Left renal pelvis (tissue), 4 donors: ENCODE measurements at regions not wholly inside any gene's neighbourhood (a gene's known extent, or its start where the extent isn't known, plus 50 kb on each side); places are given as distances from the start of the nearest gene placed in this dataset.
"Not testable (repeated sequence)": the region's sequence is repeated elsewhere in the genome, so short reads cannot be mapped to it uniquely, and the experiment has no call there.

Source experiments
- DNase-seq, 4 donors: peaks; one replicate each; pipeline ENCODE4 v3.0.0-alpha.2; 2013; ENCODE audit warnings: low read depth in 4 of 4, low spot score in 3 of 4

DNA sequence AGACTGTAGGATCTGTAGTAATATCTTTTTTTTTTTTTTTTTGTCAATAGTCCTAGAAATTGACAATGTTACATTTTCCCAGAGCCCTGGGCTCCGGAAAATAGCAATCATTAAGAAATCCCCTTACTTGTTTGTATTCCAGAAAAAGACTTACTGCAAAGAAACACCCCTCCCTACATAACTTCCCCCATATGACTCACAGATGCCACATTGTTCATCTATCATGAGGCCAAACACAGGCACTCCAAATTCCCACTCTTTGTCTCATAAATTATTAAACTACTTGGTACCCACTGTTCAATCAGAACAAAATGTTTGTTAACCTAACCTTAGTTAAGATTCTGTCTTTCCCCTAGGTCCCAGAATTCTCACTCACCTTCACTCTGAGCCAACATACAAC lies 53.5 kb downstream of the TEX51 start:
- no peak for DNase-seq

DNA sequence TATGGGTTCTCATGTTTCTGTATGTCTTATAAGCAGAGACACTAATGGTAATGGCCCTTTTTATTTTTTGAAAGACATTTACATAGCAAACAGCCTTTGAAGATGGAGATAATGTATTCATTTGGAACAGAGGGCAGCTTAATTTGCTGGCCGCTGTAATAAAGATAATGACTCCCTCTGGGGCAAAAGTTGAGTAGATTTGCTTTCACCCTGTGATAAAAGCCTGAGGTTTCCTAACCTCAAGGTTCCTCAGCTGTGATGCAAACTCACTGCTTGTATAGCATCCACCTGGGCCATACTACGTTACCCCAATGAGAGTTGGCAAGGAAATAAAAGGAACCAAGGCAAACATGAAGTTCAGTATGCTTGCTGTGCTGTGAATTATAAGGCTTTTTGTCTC lies 54.8 kb downstream of the TEX51 start:
- no peak for DNase-seq

DNA sequence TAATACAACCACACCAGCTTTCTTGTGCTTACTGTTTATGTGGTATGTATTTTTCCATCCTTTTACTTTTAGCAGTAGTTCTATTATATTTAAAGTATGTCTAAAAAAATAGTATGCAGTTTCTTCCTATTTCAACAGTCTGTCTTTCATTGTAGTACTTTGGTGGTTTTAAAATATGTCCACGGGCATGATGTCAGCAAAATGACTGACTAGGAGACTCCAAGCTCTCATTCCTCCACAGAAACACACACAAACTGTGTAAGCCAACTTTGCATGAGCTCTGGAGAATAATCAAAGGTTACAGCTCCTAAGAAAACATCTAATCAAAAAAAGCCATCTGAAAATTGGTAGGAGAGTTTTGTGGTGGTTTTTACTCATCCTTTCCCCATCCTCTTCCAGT lies 56.1 kb downstream of the TEX51 start:
- DNase-seq, result no peak

DNA sequence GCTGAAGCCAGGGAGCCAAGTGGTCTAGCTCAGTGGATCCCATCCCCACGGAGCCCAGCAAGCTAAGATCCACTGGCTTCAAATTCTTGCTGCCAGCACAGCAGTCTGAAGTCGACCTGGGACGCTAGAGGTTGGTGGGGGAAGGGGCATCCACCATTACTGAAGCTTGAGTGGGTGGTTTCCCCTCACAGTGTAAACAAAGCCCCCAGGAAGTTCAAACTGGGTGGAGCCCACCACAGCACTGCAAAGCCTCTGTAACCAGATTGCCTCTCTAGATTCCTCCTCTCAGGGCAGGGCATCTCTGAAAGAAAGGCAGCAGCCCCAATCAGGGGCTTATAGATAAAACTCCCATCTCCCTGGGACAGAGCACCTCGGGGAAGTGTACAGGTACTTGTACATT lies 58.1 kb downstream of the TEX51 start:
- DNase-seq, result not testable (repeated sequence)

DNA sequence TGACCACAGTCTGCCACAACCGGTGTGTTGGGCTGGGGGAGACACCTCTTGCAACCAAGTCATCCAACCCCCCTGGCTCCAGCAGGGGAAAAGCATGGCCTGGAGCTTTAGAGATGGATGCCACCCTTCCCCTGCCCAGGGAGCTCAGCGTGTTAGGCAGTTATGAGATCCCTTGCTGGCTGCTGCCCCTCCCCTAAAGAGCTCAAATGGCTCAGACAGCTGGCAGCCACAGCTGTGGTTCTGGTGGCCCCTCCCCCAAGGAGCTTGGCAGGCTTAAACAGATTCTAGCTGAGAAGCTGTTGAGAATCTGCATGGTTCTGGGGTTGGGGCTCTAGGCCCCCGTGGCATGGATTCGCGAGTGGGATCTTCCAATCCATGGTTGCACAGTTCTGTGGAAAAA lies 64.7 kb downstream of the TEX51 start:
- DNase-seq, result no peak

DNA sequence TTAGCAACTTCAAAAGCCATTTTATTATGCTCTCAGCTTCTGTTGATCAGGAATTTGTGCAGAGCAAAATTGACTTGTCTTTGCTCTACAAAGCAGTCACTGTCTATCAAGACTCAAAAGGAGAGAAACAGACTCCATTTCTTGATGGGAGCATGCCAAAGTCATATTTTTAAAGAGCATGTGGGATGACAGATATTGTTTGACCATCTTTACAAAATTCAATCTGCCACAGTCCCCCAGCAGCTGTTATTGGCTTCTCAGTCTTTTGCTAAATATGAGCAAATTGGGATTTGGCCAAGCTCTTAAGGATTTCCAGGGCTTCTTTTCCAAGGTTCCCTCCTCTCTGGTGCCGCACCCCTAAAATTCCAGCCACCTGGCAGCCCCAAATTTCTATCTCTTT lies 67.9 kb downstream of the TEX51 start:
- no peak for DNase-seq

DNA sequence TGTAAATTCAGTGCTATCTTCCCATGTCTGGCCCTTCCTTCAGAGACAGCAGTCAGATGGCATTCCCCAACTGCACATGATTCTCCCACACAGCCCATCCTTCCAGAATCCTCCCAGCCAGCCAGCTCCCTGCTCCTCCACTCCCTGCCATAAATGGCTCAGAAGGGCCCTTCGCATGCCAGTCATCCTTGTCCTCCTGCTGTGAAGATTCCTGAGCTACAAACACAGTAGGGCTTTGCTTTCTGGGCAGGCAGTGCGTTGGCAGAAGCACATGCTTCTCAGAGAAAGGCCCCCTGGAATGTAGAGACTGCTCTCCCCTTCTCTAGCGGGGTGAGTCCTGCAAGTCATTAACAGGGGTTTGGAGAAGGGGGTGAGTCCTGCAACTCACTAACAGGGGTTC lies 71.9 kb downstream of the TEX51 start:
- DNase-seq, result no peak

DNA sequence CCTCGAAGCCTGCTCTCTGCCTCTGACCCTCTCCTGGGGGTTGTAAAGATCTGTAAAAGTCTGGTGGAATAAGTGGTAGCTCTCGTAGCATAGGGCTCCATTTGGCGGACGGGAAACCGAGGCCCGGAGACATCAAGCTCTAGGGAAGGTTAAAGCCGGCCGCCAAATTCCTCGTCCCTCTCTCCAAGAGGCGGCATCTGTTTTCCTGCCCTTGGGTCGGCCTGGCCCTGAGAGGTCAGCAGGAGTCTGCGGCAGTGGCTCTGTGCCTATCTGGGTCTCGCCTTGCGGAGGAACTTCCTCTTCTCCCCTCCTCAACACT lies 72.4 kb downstream of the TEX51 start:
- DNase-seq, result no peak

DNA sequence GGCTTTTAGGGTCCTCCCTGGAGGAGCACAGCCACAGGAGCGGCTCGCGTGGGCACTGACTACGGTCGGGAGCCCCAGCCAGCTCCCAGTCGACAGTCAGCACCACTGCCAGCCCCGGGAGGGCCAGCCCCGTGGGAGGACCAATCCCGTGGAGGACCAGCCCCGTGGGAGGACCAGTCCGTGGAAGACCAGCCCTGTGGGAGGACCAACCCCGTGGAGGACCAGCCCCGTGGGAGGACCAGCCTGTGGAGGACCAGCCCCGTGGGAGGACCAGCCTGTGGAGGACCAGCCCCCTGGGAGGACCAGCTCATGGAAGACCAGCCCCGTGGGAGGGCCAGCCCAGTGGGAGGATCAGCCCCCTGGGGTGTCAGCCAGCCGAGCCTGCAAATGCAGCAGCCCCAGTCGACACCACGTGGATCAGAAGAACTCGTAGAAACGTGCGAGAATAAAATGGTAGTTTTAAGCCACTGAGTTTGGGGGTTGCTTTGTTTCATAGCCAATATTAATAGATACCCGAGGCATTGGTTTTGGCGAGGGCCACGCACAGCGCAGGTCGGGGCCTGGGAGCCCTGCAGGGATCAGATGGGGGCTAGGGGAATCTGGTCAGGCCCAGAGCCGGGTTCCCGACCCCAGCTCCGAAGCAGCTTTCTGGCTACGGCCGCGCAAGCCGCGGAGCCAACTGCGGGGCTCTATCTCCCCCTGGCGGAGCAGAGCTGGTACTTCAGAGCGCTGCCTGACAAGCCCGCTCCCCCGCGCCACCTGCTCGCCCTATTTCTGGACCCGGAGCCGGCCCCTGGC lies 73.0 kb downstream of the TEX51 start:
- peak in 3 of 4 donors; percentile 48 to 59 (median 53) for DNase-seq

DNA sequence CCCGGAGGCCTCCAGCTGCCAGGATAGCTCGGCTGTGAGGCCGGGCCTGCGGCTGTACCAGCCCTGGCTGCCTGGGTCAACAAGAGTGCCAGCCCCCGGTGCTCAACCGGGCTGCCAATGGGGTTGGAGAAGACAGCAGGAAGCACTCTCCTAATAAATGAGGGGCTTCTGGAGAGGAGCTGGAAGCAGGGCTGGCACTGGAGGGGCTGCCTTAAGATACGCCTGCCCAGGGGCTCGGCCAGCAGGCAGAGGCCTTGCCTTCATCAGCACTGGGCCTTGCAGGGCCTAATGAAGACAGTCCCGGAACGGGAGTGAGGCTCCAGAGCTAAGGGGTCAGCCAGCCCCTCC lies 73.6 kb downstream of the TEX51 start:
- no peak for DNase-seq

DNA sequence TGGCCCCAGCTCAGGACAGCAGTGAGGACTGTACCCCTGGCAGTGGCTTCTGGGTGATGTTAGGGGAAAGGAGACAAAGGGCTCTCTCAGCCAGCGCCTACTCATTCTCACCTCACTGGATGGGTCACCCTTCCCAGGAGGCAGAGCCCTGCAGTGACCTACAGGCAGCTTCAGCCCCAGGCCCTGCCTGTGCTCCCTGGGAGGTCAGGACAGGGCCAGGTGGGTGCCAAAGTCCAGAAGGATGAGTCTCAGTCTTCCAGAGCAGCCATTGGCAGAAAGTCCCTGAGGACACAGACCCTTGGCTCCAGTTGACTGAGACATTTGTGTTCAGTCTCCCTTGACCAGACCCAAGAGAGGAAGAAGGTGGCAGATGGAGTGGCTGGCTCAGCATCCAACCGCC lies 75.1 kb downstream of the TEX51 start:
- no peak for DNase-seq

DNA sequence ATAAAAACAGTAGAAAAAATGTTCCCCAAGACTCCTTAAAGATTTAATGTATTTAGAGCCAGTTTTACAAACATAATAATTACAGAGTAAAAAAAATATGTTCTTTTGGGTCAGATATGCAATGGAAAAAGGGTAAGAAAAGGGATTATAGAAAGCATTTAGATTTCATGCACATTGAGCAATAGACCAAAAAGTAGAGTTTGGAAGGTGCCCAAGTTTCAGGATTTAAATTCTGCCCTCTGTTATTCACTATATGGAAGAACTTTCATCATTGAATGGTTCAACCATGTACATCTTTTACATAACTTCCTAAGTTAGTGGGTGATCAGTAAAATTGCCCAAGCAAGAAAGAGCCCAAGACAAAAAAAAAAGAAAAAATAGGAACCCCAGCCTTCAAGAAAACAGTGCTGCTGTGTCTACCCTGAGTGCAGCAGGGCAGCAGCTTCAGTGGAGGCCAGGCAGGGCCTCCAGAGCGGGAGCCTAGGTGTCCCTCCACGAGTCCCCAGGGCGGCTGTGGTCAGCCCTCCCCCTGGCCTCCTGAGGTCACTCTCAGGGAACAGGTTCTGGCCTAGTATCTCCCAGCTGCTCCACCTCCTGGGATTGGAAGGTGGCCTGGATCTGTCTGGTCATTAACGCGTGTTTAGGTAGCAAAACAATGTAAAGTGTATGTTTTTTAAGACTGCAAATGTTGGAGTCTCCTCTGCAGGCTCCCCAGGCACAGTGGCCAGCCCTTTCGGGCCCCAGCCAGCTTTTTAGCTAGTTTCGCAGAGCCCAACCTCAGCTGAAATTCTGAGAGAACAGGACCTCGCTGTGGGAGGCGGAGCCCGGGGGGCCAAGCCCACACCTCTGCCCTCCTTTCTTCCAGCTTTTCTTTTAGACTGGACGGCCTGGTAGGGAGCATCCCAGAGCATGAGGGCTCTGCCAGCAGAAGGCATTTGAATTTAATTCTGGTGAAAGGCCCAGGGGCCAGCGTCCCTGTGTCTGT lies 77.3 kb downstream of the TEX51 start:
- no peak for DNase-seq

DNA sequence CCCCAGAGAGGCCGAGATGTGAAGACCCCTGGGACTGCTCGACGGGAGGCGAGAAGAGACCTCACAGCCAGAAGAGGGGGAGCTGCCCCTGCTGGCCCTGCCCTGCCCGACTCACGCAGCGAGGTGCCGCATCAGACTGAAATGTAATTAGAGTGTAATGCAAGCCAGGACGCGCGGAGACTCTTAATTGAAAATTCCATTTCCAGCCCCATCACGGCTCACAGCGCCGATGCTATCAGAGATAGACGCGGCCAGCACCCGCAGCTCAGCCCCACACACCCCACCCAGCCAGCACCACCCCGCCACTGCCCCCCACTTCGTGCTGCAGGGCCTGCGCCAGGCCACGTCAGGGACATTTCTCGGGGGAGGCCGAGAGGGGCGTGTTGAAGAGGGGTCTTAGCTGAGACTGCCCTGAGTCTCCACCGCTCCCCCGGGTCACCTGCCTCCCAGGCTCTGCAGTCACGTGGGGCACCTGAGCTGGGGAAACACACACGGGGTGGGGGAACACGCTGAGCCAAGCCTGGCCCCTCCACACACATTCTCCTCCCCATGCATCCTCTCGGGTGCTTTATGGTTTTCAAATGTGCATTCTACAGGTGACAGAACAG lies 78.1 kb downstream of the TEX51 start:
- DNase-seq, result no peak

DNA sequence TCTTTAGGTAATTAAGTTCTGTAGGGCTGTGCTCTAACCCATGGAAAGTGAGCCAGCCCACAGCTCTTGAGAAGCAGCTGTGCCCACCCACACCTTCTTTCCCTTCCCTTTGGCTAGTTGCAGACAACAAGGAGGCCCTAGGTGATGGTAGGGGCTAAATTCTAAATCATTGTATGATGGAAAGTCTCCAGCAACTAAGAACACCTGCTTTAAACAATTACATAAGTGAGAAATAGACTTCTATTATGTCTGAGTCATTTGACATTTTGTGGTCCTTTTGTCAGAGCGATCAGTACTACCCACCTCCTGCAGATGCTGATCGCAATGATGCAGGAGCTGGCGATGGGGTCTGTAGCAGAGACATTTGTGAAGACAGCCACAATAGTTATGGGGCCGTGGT lies 79.6 kb downstream of the TEX51 start:
- no peak for DNase-seq

DNA sequence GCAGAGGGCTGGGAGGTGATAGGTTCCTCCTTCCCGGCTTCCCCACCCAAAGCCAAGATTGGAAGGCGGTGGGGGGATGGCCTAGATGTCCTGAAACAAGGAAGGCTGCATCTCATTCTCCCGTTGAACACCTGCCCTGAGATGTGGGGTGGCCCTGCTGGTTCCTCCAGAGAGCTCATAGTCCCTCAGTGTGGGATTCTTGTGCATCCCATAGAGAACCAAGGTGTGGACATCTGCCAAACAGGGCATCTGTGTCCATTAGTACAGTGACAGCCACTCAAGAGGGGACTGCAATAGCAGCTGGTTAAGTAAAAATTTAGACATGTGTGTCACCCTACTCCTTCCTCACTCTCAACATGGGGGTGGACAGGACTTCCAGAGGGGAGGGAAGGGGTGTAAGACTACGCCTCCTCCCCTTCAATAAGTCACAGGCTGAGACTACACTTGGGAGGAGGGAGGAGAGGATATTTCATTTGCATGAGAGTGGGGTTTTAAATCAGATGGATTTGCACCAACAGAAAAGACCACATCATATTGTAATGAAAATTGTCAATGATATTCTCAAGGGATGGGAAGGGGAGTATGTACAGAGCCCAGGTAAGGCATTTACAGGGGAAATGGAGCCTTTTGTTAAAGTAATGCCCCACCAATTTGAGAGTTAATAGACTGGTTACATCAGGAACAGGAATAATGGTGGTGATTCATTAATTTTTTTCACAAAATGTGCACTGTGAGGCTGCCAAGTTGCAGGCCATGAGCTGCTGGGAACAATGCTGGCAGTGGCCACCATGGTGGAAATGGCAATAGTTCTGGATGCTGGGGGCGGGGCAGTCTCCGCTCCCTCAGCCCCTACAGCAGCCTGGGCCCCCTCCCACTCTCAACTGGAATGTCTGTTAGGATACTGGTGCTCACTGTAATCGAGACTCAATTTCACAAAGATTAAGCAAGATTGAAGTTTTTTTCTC lies 80.6 kb downstream of the TEX51 start:
- no peak for DNase-seq

DNA sequence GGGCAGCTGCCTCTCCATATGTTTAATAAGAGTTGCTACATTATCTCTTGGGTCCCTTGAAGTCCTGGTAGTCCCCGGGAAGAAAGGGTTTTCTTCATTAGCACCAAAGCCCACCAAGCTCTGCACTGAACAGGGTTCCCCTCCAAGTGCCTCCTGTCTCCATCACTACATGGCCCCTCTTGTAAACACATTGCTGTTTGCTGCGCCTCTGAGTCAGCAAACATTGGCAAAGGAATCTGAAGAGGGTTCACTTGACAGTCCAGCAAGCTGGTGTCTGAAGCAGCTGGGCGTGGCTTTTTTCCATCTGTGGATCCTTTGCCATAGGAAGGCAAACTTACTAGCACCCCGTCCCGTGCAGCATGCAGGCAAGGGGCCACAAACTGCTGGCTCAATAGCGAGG lies 82.8 kb downstream of the TEX51 start:
- no peak for DNase-seq

DNA sequence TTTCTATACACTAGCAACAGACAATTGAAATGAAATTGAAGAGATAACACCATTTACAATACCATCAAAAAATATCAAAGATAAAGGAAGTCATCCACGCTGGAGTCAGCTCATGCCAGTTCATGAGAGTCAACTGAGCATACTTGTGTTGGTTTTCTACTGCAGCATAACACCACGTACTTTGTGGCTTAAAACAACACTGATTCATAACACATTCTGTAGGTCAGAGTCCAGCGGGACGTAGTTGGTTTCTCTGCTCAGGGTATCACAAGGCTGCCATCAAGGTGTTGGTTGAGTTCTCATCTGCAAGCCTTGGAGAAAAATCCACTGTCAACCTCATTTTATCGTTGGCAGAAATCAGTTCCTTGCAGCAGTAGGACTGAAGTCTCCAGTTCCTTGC lies 84.2 kb downstream of the TEX51 start:
- no peak for DNase-seq

DNA sequence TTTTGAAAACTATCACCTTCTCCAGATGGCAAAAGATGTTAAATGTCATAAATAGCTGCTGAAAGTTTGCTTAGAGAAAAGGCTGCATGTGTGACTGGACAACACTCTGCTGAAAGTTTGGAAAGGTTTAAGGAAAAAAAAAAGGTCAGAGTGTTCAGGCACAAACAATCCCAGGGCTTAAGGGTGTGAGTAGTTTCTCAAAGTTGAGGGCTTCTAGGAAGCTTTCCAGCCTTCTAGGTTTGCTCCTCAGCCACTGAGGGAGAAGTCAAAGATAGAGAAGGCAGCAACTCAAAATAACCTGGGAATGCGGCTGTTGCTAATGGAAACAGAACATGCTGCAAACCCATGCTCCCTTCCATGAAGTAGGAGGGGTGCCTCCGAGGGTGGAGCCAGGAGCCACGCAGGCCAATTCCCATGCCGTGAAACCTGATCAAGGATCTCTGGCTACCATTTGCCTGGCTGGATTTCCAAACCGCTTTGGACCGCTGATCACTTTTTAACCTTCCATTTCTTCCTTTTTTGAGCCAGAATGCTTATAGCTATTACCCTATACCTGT lies 88.0 kb downstream of the TEX51 start:
- no peak for DNase-seq

DNA sequence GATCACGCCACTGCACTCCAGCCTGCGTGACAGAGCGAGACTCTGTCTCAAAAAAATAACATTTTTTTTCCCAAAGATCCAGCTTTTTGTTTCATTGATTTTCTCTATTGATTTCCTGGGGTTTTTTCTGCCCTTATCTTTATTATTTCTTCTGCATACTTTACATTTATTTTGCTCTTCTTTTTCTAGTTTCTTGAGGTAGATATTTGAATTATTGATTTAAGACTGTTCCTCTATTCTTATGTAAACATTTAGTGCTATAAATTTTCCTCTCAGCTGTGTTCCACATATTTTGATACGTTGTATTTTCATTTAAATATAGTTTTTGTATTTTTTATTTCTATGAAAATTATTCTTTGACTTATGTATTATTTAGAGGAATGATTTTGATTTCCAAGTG lies 89.8 kb downstream of the TEX51 start:
- no peak for DNase-seq

DNA sequence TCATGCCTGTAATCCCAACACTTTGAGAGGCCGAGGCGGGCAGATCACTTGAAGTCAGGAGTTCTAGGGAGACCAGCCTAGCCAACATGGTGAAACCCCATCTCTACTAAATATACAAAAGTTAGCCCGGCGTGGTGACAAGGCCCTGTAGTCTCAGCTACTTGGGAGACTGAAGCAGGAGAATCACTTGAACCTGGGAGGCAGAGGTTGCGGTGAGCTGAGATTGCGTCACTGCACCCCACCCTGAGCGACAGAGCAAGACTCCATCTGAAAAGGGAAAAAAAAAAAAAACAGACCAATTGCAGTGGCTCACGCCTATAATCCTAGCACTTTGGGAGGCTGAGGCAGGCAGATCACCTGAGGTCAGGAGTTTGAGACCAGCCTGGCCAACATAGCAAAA lies 90.4 kb downstream of the TEX51 start:
- not testable (repeated sequence) for DNase-seq
